ENCODE measurements at regions not wholly inside any gene's neighbourhood (a gene's known extent, or its start where the extent isn't known, plus 50 kb on each side); places are given as distances from the start of the nearest gene placed in this dataset.

DNA sequence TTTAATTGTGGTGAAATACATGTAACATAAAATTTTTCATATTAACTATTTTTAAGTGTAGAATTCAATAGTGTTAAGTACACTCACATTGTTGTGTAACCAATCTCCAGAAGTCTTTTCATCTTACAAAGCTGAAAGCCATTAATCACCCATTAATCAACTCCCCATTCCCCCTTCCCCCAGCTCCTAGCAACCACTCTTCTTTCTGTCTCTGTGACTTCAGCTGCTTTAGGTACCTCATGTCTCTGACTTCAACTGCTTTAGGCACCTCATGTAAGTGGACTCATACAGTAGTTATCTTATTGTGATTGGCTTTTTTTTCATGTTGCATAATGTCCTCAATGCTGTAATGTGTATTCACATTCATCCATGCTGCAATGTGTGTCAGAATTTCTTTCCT, 150.8 kb upstream of the NTM start:
- TF ChIP-seq, protein P1, sequence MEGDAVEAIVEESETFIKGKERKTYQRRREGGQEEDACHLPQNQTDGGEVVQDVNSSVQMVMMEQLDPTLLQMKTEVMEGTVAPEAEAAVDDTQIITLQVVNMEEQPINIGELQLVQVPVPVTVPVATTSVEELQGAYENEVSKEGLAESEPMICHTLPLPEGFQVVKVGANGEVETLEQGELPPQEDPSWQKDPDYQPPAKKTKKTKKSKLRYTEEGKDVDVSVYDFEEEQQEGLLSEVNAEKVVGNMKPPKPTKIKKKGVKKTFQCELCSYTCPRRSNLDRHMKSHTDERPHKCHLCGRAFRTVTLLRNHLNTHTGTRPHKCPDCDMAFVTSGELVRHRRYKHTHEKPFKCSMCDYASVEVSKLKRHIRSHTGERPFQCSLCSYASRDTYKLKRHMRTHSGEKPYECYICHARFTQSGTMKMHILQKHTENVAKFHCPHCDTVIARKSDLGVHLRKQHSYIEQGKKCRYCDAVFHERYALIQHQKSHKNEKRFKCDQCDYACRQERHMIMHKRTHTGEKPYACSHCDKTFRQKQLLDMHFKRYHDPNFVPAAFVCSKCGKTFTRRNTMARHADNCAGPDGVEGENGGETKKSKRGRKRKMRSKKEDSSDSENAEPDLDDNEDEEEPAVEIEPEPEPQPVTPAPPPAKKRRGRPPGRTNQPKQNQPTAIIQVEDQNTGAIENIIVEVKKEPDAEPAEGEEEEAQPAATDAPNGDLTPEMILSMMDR (IDR thresholded peaks at IDR 0.05): no peak
- TF ChIP-seq SIN3A (IDR thresholded peaks at IDR 0.05; ENCODE audit: borderline replicate concordance, insufficient read depth, low read depth, low read length) (no peak), POLR2AphosphoS5 (IDR thresholded peaks at IDR 0.05; ENCODE audit: low read depth, low read length) (no peak), TCF7L2 (IDR thresholded peaks at IDR 0.05; ENCODE audit: low read depth, low read length) (no peak)
- TF ChIP-seq, protein P2, sequence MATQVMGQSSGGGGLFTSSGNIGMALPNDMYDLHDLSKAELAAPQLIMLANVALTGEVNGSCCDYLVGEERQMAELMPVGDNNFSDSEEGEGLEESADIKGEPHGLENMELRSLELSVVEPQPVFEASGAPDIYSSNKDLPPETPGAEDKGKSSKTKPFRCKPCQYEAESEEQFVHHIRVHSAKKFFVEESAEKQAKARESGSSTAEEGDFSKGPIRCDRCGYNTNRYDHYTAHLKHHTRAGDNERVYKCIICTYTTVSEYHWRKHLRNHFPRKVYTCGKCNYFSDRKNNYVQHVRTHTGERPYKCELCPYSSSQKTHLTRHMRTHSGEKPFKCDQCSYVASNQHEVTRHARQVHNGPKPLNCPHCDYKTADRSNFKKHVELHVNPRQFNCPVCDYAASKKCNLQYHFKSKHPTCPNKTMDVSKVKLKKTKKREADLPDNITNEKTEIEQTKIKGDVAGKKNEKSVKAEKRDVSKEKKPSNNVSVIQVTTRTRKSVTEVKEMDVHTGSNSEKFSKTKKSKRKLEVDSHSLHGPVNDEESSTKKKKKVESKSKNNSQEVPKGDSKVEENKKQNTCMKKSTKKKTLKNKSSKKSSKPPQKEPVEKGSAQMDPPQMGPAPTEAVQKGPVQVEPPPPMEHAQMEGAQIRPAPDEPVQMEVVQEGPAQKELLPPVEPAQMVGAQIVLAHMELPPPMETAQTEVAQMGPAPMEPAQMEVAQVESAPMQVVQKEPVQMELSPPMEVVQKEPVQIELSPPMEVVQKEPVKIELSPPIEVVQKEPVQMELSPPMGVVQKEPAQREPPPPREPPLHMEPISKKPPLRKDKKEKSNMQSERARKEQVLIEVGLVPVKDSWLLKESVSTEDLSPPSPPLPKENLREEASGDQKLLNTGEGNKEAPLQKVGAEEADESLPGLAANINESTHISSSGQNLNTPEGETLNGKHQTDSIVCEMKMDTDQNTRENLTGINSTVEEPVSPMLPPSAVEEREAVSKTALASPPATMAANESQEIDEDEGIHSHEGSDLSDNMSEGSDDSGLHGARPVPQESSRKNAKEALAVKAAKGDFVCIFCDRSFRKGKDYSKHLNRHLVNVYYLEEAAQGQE (IDR thresholded peaks at IDR 0.05; ENCODE audit: insufficient read depth in 1 of 2, low read depth in 2 of 2, low read length in 1 of 2): no peak
